Endothelial cell of umbilical vein (primary cell): ENCODE measurements at regions not wholly inside any gene's neighbourhood (a gene's known extent, or its start where the extent isn't known, plus 50 kb on each side); places are given as distances from the start of the nearest gene placed in this dataset.

Experiments
- BruUV-seq: library from RNA; stranded (reverse); fragments of 400-500 nt; replicated peaks from 2 replicates; lab custom pipeline; 2021; lab: Mats Ljungman, UMichigan
- CTCF ChIA-PET: fragments of 300-600, 350-600 bp; sonication (Branson Sonifier 250); formaldehyde crosslinking; loops from one replicate; lab custom pipeline; 2021; ENCODE audit warnings: antibody characterized with exemption, inconsistent platforms; lab: Charles Lee
- POLR2A ChIA-PET: fragments of 300-600, 350-600 bp; sonication (Branson Sonifier 250); formaldehyde crosslinking; loops from one replicate; lab custom pipeline; 2021; ENCODE audit warnings: antibody characterized with exemption, inconsistent platforms; lab: Charles Lee
- DNase-seq: peaks from one replicate; pipeline ENCODE4 v3.0.0-alpha.2; 2011; ENCODE audit warnings: low read depth, low spot score
- FAIRE-seq: peaks from 2 replicates; lab custom pipeline; 2011; peaks lifted over from hg19 to GRCh38; lab: Jason Lieb, UNC
- H2AFZ ChIP-seq: 2 replicates; pipeline ENCODE4 v1.6.0; 2012; ENCODE audit warnings: low read depth, low read length, control low read depth, inconsistent platforms
- H3K27ac ChIP-seq: 2 replicates; pipeline ENCODE4 v1.5.1; 2011; ENCODE audit warnings: low read depth, mild to moderate bottlenecking, control low read depth, low read length, moderate library complexity; ENCODE audit not compliant: insufficient read depth
- H3K27me3 ChIP-seq, 2 experiments: 2 replicates each; pipeline versions ENCODE4 v1.6.0 to v1.6.1; 2011; ENCODE audit warnings: low read length in 2 of 2, mixed read lengths in 1 of 2; ENCODE audit not compliant: control insufficient read depth in 2 of 2, insufficient read depth in 2 of 2
- H3K36me3 ChIP-seq, 2 experiments: 2 replicates in 1 of 2; 3 replicates in 1 of 2; pipeline ENCODE4 v1.5.1; 2011; ENCODE audit warnings: low read length in 2 of 2, mild to moderate bottlenecking in 1 of 2, moderate library complexity in 1 of 2; ENCODE audit not compliant: control insufficient read depth in 2 of 2, insufficient read depth in 2 of 2; ENCODE audit errors: extremely low read depth in 1 of 2
- H3K4me1 ChIP-seq: 3 replicates; pipeline ENCODE4 v1.5.1; 2011; ENCODE audit warnings: mild to moderate bottlenecking, low read length; ENCODE audit not compliant: control insufficient read depth, insufficient read depth; ENCODE audit errors: extremely low read depth
- H3K4me2 ChIP-seq: 2 replicates; pipeline ENCODE4 v1.6.1; 2011; ENCODE audit warnings: low read length, control low read depth, mixed read lengths; ENCODE audit not compliant: insufficient read depth
- H3K4me3 ChIP-seq, 3 experiments: fragments of 200-600 bp in 1 of 3; sonication (generic), shearing (Covaris generic) in 1 of 3; replicated peaks in 1 of 3; 2 replicates each; pipeline ENCODE4 v1.5.1; 2011 to 2016; ENCODE audit warnings: control low read depth in 3 of 3, low read length in 3 of 3, mild to moderate bottlenecking in 2 of 3, inconsistent platforms in 1 of 3, low read depth in 1 of 3, moderate library complexity in 1 of 3; ENCODE audit not compliant: insufficient read depth in 1 of 3
- H3K79me2 ChIP-seq: 2 replicates; pipeline ENCODE4 v1.6.0; 2012; ENCODE audit warnings: low read length, inconsistent platforms; ENCODE audit not compliant: control insufficient read depth, insufficient read depth
- H3K9ac ChIP-seq: replicated peaks from 2 replicates; pipeline ENCODE3; 2011; ENCODE audit warnings: low read length, control low read depth; ENCODE audit not compliant: insufficient read depth; ENCODE audit errors: extremely low read depth
- H3K9me1 ChIP-seq: replicated peaks from 3 replicates; pipeline ENCODE4 v1.6.0; 2011; ENCODE audit warnings: mild to moderate bottlenecking, low read length; ENCODE audit not compliant: control insufficient read depth, insufficient read depth; ENCODE audit errors: extremely low read depth
- H3K9me3 ChIP-seq: replicated peaks from 2 replicates; pipeline ENCODE4 v1.5.1; 2012; ENCODE audit warnings: low read length, inconsistent platforms; ENCODE audit not compliant: control insufficient read depth, insufficient read depth
- H4K20me1 ChIP-seq: replicated peaks from 2 replicates; pipeline ENCODE3; 2011; ENCODE audit warnings: mild to moderate bottlenecking, low read length; ENCODE audit not compliant: control insufficient read depth, insufficient read depth; ENCODE audit errors: extremely low read depth
- CTCF ChIP-seq, 2 donors: IDR thresholded peaks; 1 replicate in 1 of 2; 2 replicates in 1 of 2; pipeline ENCODE4 v1.5.1; 2011; ENCODE audit warnings: low read length in 2 of 2, mild to moderate bottlenecking in 2 of 2, moderate library complexity in 2 of 2, control low read depth in 1 of 2, inconsistent platforms in 1 of 2, low read depth in 1 of 2; ENCODE audit not compliant: insufficient read depth in 1 of 2; ENCODE audit errors: extremely low read depth in 1 of 2
- EZH2 ChIP-seq: IDR thresholded peaks from 2 replicates; pipeline ENCODE4 v1.6.1; 2012; ENCODE audit warnings: borderline replicate concordance, low read depth, mild to moderate bottlenecking, moderate library complexity, low read length, inconsistent platforms; ENCODE audit not compliant: severe bottlenecking
- FOS ChIP-seq: IDR thresholded peaks from 2 replicates; pipeline ENCODE4 v1.6.1; 2011; ENCODE audit warnings: mild to moderate bottlenecking, low read length, moderate library complexity, borderline replicate concordance; ENCODE audit not compliant: insufficient read depth
- GATA2 ChIP-seq: IDR thresholded peaks from 2 replicates; pipeline ENCODE4 v1.7.0; 2011; ENCODE audit warnings: low read depth, mild to moderate bottlenecking, moderate library complexity, mixed read lengths, low read length; ENCODE audit not compliant: insufficient read length, insufficient read depth
- JUN ChIP-seq: IDR thresholded peaks from 2 replicates; pipeline ENCODE4 v1.6.1; 2011; ENCODE audit warnings: borderline replicate concordance, low read depth; ENCODE audit not compliant: insufficient read length, insufficient read depth
- MAX ChIP-seq: IDR thresholded peaks from 2 replicates; pipeline ENCODE4 v1.6.1; 2011; ENCODE audit not compliant: insufficient read depth, insufficient read length
- MYC ChIP-seq: IDR thresholded peaks from one replicate; pipeline ENCODE4 v1.6.1; 2011; ENCODE audit warnings: mild to moderate bottlenecking, low read depth, low read length
- POLR2A ChIP-seq: IDR thresholded peaks from 2 replicates; pipeline ENCODE4 v1.6.1; 2012; ENCODE audit warnings: low read depth, mild to moderate bottlenecking, control low read depth, low read length
- POLR2AphosphoS5 ChIP-seq: IDR thresholded peaks from 2 replicates; pipeline ENCODE4 v1.6.1; 2012; ENCODE audit warnings: low read depth, mild to moderate bottlenecking, control low read depth, low read length, moderate library complexity; ENCODE audit not compliant: insufficient read depth
- dilution Hi-C: fragments of 300-500 bp; cut with MboI; formaldehyde crosslinking; loops from one replicate; pipeline ENCODE4 v1.15.0; 2019; ENCODE audit warnings: low sequenced_read_pairs; ENCODE audit not compliant: extremely low pct_ligation_motif_present
- intact Hi-C: fragments of 100-400 bp; cut with micrococcal nuclease; formaldehyde crosslinking; loops from one replicate; pipeline ENCODE4 v1.10.0; 2022

GRCh38 chr15:92243227-92243626, 150.5 kb upstream of the ST8SIA2 start:
- Histone ChIP-seq H3K9me1 (no peaks in the 10 kb centered on the region), H3K27ac (no peak overlapping the region), H2AFZ (no peak overlapping the region), H3K4me3 (no peak overlapping the region), H4K20me1 (no peaks in the 10 kb centered on the region), H3K4me2 (no peak overlapping the region), H3K27me3 (no peaks in the 10 kb centered on the region), H3K9me3 (no peaks in the 10 kb centered on the region), H3K4me1 (no peaks in the 10 kb centered on the region), H3K79me2 (no peaks in the 10 kb centered on the region), H3K36me3 (no peaks in the 10 kb centered on the region), H3K9ac (no peak overlapping the region)
- POLR2A ChIA-PET, result no interaction called here
- intact Hi-C loops, result no loop called here
- TF ChIP-seq JUN (no peak), CTCF (IDR thresholded peaks at IDR 0.05; ENCODE audit: extremely low read depth in 1 of 2, insufficient read depth in 1 of 2, low read depth in 1 of 2, low read length in 2 of 2) (no peak), POLR2A (no peak), GATA2 (no peak), EZH2 (no peak), MYC (no peak), FOS (no peak), MAX (no peak), POLR2AphosphoS5 (no peak)
- FAIRE-seq, result no peak
- CTCF ChIA-PET, result no interaction called here
- BruUV-seq, result no TSS peak
- no peak for DNase-seq
- dilution Hi-C loops, result no loop called here
